IPS-20b (cell line): ENCODE measurements at regions not wholly inside any gene's neighbourhood (a gene's known extent, or its start where the extent isn't known, plus 50 kb on each side); places are given as distances from the start of the nearest gene placed in this dataset.

Source experiments
- H3K27ac ChIP-seq: one replicate; pipeline ENCODE4 v1.5.1; 2013; ENCODE audit warnings: low read length
- H3K27me3 ChIP-seq: 2 replicates; pipeline ENCODE4 v1.6.1; 2013; ENCODE audit warnings: mild to moderate bottlenecking, low read length, inconsistent platforms; ENCODE audit not compliant: insufficient read depth
- H3K36me3 ChIP-seq: 2 replicates; pipeline ENCODE4 v1.6.1; 2013; ENCODE audit warnings: low read depth, mild to moderate bottlenecking, inconsistent platforms, low read length, moderate library complexity; ENCODE audit not compliant: insufficient read depth
- H3K4me1 ChIP-seq: 2 replicates; pipeline ENCODE4 v1.6.1; 2013; ENCODE audit warnings: mild to moderate bottlenecking, control low read depth, inconsistent platforms, low read length, moderate library complexity; ENCODE audit not compliant: insufficient read depth
- H3K4me3 ChIP-seq: 2 replicates; pipeline ENCODE4 v1.5.1; 2013; ENCODE audit warnings: mild to moderate bottlenecking, low read length, inconsistent platforms
- H3K9ac ChIP-seq: 2 replicates; pipeline ENCODE4 v1.6.1; 2013; ENCODE audit warnings: low read depth, mild to moderate bottlenecking, inconsistent platforms, low read length, moderate library complexity
- H3K9me3 ChIP-seq: 2 replicates; pipeline ENCODE4 v1.6.1; 2013; ENCODE audit warnings: mild to moderate bottlenecking, low read depth, low read length, inconsistent platforms; ENCODE audit not compliant: insufficient read depth

DNA sequence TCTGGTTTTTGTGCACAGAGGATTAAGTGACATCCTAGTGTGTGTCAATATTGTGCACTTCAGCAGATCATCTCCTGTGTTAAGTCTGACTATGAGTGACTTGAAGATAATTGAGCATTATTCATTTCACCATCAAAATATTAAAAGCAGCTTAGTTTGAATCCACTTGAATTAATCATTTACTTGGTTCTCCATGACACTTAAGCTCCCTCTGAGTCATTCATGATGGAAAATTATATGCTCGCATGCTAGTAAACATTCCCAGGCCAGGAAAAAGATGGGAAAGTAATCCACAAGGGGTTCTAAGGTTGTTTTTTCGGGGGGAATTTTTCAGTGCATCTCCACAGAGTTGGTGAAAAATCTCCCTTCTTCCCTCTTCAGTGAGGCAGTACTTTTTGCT is 97.2 kb upstream of the EOLA2 start:
- Histone ChIP-seq H3K9ac (no peak overlapping the region), H3K27me3 (no peaks in the 10 kb centered on the region), H3K27ac (no peak overlapping the region), H3K36me3 (no peaks in the 10 kb centered on the region), H3K9me3 (no peaks in the 10 kb centered on the region), H3K4me1 (no peaks in the 10 kb centered on the region), H3K4me3 (no peak overlapping the region)

GRCh38 chrX:150036181-150036580 is 97.9 kb upstream of the EOLA2 start:
- Histone ChIP-seq H3K36me3 (no peaks in the 10 kb centered on the region), H3K27ac (no peak overlapping the region), H3K27me3 (no peaks in the 10 kb centered on the region), H3K9ac (no peak overlapping the region), H3K9me3 (no peaks in the 10 kb centered on the region), H3K4me1 (no peaks in the 10 kb centered on the region), H3K4me3 (no peak overlapping the region)

DNA sequence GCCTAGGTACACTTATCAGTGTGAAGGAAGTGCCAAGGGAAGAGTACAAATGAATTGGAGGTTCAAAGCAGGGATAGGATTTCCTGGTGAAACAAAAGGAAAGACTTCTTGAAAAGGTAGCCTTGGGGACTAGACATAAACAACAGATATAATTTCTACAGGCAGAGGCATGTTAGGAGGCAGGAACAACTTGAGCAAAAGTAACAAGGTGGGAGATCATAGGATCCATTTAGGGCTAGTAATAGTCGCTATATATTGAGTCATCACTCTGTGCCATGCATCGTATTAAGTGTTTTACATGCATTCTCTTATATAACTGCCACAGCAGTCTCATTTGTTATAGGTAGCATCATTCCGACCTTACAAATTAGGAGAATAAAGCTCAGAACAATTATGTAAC is 98.3 kb upstream of the EOLA2 start:
- no peaks in the 10 kb centered on the region for H3K4me1 ChIP-seq
- H3K4me3 ChIP-seq = no peak overlapping the region
- H3K9ac ChIP-seq = no peak overlapping the region
- no peaks in the 10 kb centered on the region for H3K36me3 ChIP-seq
- no peak overlapping the region for H3K27ac ChIP-seq
- no peaks in the 10 kb centered on the region for H3K27me3 ChIP-seq
- H3K9me3 ChIP-seq = no peaks in the 10 kb centered on the region

- Histone ChIP-seq H3K4me1 (no peaks in the 10 kb centered on the region), H3K27ac (no peak overlapping the region), H3K36me3 (no peaks in the 10 kb centered on the region), H3K9me3 (no peaks in the 10 kb centered on the region), H3K9ac (no peak overlapping the region), H3K4me3 (no peak overlapping the region), H3K27me3 (no peaks in the 10 kb centered on the region)
Measured at GRCh38 chrX:150037041-150037440, 98.8 kb upstream of the EOLA2 start.

DNA sequence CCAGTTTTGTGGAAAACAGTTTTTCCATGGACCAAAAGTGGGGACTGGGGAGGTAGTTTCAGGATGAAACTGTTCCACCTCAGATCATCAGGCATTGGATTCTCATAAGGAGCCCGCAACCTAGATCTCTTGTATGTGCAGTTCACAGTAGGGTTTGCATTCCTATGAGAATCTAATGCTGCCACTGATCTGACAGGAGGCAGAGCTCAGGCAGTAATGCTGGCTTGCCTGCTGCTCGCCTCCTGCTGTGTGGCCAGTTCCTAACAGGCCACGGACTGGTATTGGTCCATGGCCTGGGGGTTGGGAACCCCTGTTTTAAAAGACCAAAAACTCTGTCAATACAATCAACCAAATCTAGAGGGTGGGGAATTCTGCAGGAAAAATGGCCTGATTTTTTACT is 100.0 kb upstream of the EOLA2 start:
- no peaks in the 10 kb centered on the region for H3K27me3 ChIP-seq
- no peak overlapping the region for H3K27ac ChIP-seq
- no peaks in the 10 kb centered on the region for H3K36me3 ChIP-seq
- no peak overlapping the region for H3K4me3 ChIP-seq
- no peak overlapping the region for H3K9ac ChIP-seq
- no peaks in the 10 kb centered on the region for H3K9me3 ChIP-seq
- H3K4me1 ChIP-seq = no peaks in the 10 kb centered on the region

DNA sequence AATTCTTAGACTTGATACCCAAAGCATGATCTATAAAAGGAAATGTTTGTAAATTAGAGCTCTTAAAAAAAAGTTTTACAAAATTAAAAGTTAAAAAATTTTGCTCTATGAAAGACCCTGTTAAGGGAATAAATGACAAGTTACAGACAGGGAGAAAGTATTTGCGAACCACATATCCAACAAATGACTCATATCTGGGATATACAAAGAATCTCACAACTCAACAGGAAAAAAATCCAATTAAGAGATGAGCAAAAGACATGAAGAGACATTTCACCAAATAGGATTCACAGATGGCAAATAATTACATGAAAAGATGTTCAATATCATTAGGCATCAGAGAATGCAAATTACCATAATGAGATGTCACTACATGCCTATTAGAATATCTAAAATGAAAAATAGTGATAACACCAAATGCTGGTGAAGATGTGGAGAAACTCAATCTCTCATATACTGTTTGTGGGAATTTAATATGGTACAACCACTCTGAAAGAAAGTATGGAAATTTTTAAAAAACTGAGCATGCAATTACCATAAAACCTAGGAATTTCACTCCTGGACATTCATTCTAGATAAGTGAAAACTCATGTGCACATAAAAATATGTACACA is 100.8 kb upstream of the EOLA2 start:
- Histone ChIP-seq H3K36me3 (no peaks in the 10 kb centered on the region), H3K27ac (no peak overlapping the region), H3K4me3 (no peak overlapping the region), H3K27me3 (no peaks in the 10 kb centered on the region), H3K9me3 (no peaks in the 10 kb centered on the region), H3K9ac (no peak overlapping the region), H3K4me1 (no peaks in the 10 kb centered on the region)

DNA sequence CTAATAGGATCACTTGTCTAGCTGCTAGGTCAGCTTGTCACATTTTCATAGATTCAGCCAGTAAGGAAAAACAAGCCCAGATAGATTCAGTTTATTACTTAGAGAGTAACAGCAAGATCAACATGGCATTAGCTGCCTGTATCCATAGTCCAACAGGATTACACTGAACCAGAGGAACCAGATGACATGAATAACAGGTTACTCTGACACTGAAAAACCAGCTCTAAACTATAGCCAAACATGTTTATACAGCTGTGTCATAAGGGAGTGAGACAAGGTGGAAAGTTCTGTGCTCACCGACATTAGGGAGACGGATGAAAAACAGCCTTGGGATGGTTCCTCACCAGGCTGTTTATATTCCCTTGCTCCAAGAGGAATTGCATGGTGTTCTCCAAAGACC is 102.9 kb upstream of the EOLA2 start:
- H3K27me3 ChIP-seq = no peaks in the 10 kb centered on the region
- no peaks in the 10 kb centered on the region for H3K36me3 ChIP-seq
- H3K27ac ChIP-seq = no peak overlapping the region
- H3K9me3 ChIP-seq = no peaks in the 10 kb centered on the region
- H3K4me1 ChIP-seq = no peaks in the 10 kb centered on the region
- no peak overlapping the region for H3K4me3 ChIP-seq
- H3K9ac ChIP-seq = no peak overlapping the region

DNA sequence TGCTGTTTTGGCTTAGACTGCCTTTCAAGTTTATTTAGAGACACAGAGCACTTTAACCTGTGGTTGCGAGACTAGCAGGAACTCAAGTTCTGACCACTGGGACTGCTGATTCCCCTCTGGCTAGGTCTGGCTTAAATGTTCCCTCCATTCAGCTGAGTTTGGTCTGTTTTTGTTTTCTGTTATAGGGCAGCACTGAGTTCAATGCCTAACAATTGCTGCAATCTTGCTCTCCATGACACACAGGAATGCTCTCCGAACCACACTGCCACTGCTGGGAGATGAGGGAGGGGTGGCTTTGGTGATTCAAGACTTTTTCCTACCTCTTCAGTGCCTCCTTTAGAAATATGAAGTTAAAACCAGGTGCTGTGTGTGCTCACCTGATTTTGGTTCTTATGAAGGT is 106.3 kb upstream of the EOLA2 start:
- Histone ChIP-seq H3K27me3 (no peaks in the 10 kb centered on the region), H3K27ac (no peak overlapping the region), H3K4me3 (no peak overlapping the region), H3K9ac (no peak overlapping the region), H3K9me3 (no peaks in the 10 kb centered on the region), H3K4me1 (no peaks in the 10 kb centered on the region), H3K36me3 (no peaks in the 10 kb centered on the region)

DNA sequence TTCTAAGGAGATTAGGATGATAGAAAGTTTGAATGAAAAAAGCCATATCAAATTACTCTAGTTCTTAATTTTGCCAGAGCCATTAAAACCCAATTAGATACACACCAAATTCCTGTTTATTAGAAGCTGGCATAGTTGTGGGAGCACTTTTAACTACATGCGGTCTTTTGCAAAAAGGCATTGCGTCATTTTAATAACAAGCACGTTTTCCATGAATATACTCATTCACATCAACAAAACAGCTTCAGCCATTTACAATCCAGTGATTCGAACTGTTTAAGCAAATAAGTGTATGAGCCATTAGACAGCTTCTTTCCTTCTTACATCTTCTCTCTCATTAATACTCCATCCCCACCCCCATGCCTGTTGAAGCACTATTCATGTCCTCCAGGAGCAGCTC is 109.5 kb upstream of the EOLA2 start:
- Histone ChIP-seq H3K27ac (no peak overlapping the region), H3K36me3 (no peaks in the 10 kb centered on the region), H3K9ac (no peak overlapping the region), H3K9me3 (no peaks in the 10 kb centered on the region), H3K4me3 (no peak overlapping the region), H3K4me1 (no peaks in the 10 kb centered on the region), H3K27me3 (no peaks in the 10 kb centered on the region)

DNA sequence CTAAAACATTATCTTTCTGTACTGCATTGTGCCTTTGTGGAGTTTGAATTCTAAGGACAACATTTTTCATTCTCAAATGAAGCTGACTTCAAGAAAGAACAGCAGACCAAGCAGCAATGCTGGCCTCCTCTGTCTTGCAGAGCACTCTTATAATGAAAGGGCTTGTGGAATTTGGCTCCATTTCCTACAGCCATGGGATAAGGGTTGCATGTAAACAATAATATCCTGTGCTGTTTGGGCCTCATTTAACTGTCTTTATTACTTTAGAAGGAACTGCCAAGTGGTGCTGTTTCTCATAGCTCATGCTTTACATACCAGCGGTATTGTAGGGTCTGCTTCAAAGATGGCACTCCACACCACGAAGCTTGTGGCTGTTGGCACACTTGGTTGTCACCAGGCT is 111.4 kb upstream of the EOLA2 start:
- no peak overlapping the region for H3K9ac ChIP-seq

DNA sequence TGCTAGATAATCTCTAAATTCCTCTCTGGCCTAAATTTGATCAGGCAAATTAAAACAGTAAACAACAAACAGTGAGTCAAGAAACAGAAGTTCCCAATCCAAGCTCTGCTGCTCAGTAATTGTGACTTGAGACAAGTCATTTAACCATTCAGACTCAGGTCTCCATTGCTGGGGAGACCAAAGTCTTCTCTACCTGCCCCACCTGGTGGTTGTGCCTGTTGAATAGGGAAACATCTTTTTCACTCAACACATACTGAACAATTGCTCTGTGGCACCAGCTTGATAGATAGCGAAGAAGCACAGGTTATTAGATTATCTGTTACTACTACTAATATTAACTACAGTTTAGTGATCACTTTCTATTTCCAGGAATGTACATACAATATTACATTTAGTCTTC is 112.1 kb upstream of the EOLA2 start:
- Histone ChIP-seq H3K9ac (no peak overlapping the region), H3K9me3 (no peaks in the 10 kb centered on the region), H3K36me3 (no peaks in the 10 kb centered on the region), H3K27me3 (no peaks in the 10 kb centered on the region), H3K4me1 (no peaks in the 10 kb centered on the region), H3K27ac (no peak overlapping the region), H3K4me3 (no peak overlapping the region)

More for the DNA sequence above, 111.4 kb upstream of the EOLA2 start:
- Histone ChIP-seq H3K4me3 (no peak overlapping the region), H3K27me3 (no peaks in the 10 kb centered on the region), H3K9me3 (no peaks in the 10 kb centered on the region), H3K4me1 (no peaks in the 10 kb centered on the region), H3K27ac (no peak overlapping the region), H3K36me3 (no peaks in the 10 kb centered on the region)

DNA sequence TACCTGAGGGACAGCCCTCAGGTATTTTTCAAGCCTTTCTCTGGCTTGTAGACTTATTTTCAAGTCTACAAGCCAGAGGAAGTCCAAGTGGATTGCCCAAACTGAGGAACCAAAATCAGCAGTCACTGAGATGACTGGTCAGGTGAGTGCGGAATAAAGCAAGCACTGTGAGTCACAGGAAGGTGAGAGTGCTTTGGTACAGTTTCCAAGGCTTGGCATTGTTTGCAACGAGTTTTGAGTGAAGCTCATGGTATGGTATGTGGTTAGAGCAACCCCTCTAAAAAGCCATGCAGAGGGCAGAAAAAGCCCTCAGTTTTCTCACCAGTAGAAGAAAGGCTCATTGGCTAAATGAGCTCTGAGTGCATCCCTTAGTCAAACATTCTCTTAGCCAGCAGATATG is 112.8 kb upstream of the EOLA2 start:
- Histone ChIP-seq H3K9ac (no peak overlapping the region), H3K27ac (no peak overlapping the region), H3K27me3 (no peaks in the 10 kb centered on the region), H3K36me3 (no peaks in the 10 kb centered on the region), H3K4me3 (no peak overlapping the region), H3K4me1 (no peaks in the 10 kb centered on the region), H3K9me3 (no peaks in the 10 kb centered on the region)

DNA sequence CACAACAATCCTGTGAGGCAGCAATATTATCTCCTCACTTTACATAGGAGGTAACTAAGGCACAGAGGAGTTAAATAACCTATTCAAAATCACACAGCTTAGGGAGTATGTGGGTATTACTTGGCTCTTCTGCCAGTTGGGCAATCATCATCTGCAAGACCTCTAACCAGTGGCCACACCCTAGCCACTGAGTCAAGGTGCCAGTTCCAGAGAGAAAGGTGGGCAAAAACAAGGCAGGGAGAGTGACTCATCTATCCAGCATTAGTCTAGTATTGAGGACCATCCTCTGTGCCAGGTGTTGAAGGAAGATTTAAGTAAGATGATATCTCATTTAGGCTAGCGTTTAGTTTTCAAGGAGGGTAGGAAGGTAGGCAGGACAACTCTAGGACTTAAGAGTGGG is 113.9 kb upstream of the EOLA2 start:
- Histone ChIP-seq H3K36me3 (no peaks in the 10 kb centered on the region), H3K4me1 (no peaks in the 10 kb centered on the region), H3K27me3 (no peaks in the 10 kb centered on the region), H3K9me3 (no peaks in the 10 kb centered on the region), H3K27ac (no peak overlapping the region), H3K4me3 (no peak overlapping the region), H3K9ac (no peak overlapping the region)
